Mononuclear cell (primary cell): ENCODE measurements at regions not wholly inside any gene's neighbourhood (a gene's known extent, or its start where the extent isn't known, plus 50 kb on each side); places are given as distances from the start of the nearest gene placed in this dataset.
"Not testable (repeated sequence)": the region's sequence is repeated elsewhere in the genome, so short reads cannot be mapped to it uniquely, and the experiment has no call there.

Experiments used
- H3K27me3 ChIP-seq: 2 replicates; pipeline ENCODE4 v1.6.0; 2011; ENCODE audit warnings: low read length, control low read depth; ENCODE audit not compliant: insufficient read depth
- H3K4me1 ChIP-seq: 2 replicates; pipeline ENCODE4 v1.5.1; 2011; ENCODE audit warnings: mild to moderate bottlenecking, low read length, control low read depth; ENCODE audit not compliant: insufficient read depth
- H3K4me3 ChIP-seq: 2 replicates; pipeline ENCODE4 v1.5.1; 2011; ENCODE audit warnings: mild to moderate bottlenecking, low read length, moderate library complexity
- H3K9me3 ChIP-seq: 2 replicates; pipeline ENCODE4 v1.5.1; 2011; ENCODE audit warnings: low read depth, mild to moderate bottlenecking, control low read depth, low read length

- Histone ChIP-seq H3K9me3 (no peaks in the 10 kb centered on the region), H3K27me3 (peaks cover 3% of the 10 kb centered on the region), H3K4me1 (no peaks in the 10 kb centered on the region), H3K4me3 (no peak overlapping the region)
Measured at GRCh38 chr13:24983094-24983493, 112.8 kb upstream of the PABPC3 start.

GRCh38 chr13:24984134-24984533 is 111.8 kb upstream of the PABPC3 start:
- Histone ChIP-seq H3K9me3 (no peaks in the 10 kb centered on the region), H3K27me3 (peaks cover 8% of the 10 kb centered on the region)

GRCh38 chr13:24985107-24985506 is 110.8 kb upstream of the PABPC3 start:
- Histone ChIP-seq H3K4me3 (no peak overlapping the region), H3K9me3 (no peaks in the 10 kb centered on the region), H3K4me1 (no peaks in the 10 kb centered on the region), H3K27me3 (peaks cover 10% of the 10 kb centered on the region)

More at GRCh38 chr13:24984134-24984533, 111.8 kb upstream of the PABPC3 start:
- Histone ChIP-seq H3K4me1 (no peaks in the 10 kb centered on the region), H3K4me3 (no peak overlapping the region)

- Histone ChIP-seq H3K9me3 (no peaks in the 10 kb centered on the region), H3K27me3 (peaks cover 16% of the 10 kb centered on the region), H3K4me1 (no peaks in the 10 kb centered on the region)
Measured at GRCh38 chr13:24985896-24986295, 110.0 kb upstream of the PABPC3 start.

GRCh38 chr13:24986826-24987225 is 109.1 kb upstream of the PABPC3 start:
- no peak overlapping the region for H3K4me3 ChIP-seq
- no peaks in the 10 kb centered on the region for H3K9me3 ChIP-seq
- no peaks in the 10 kb centered on the region for H3K4me1 ChIP-seq
- H3K27me3 ChIP-seq = peaks cover 16% of the 10 kb centered on the region

More at GRCh38 chr13:24985896-24986295, 110.0 kb upstream of the PABPC3 start:
- H3K4me3 ChIP-seq = no peak overlapping the region

GRCh38 chr13:24989959-24990358 is 106.0 kb upstream of the PABPC3 start:
- H3K4me1 ChIP-seq, H3K4me3 ChIP-seq, H3K9me3 ChIP-seq: not testable (repeated sequence)
- H3K27me3 ChIP-seq = peaks cover 16% of the 10 kb centered on the region

GRCh38 chr13:24992946-24993345 is 103.0 kb upstream of the PABPC3 start:
- not testable (repeated sequence) for H3K9me3 ChIP-seq, H3K4me1 ChIP-seq, H3K4me3 ChIP-seq
- peaks cover 14% of the 10 kb centered on the region for H3K27me3 ChIP-seq

GRCh38 chr13:24995225-24995804 is 100.6 kb upstream of the PABPC3 start:
- Histone ChIP-seq H3K27me3 (peaks cover 6% of the 10 kb centered on the region), H3K4me3 (no peak overlapping the region), H3K9me3 (no peaks in the 10 kb centered on the region), H3K4me1 (no peaks in the 10 kb centered on the region)

- Histone ChIP-seq H3K9me3 (no peaks in the 10 kb centered on the region), H3K4me1 (no peaks in the 10 kb centered on the region), H3K4me3 (no peak overlapping the region), H3K27me3 (peaks cover 4% of the 10 kb centered on the region)
Measured at GRCh38 chr13:24997367-24997967, 98.5 kb upstream of the PABPC3 start.

GRCh38 chr13:24998433-24998832 is 97.5 kb upstream of the PABPC3 start:
- Histone ChIP-seq H3K9me3 (no peaks in the 10 kb centered on the region), H3K4me1 (no peaks in the 10 kb centered on the region), H3K27me3 (peaks cover 6% of the 10 kb centered on the region), H3K4me3 (no peak overlapping the region)

- H3K4me3 ChIP-seq = no peak overlapping the region
- no peaks in the 10 kb centered on the region for H3K9me3 ChIP-seq
- peaks cover 6% of the 10 kb centered on the region for H3K27me3 ChIP-seq
- H3K4me1 ChIP-seq = no peaks in the 10 kb centered on the region
Measured at GRCh38 chr13:25001476-25002206, 94.3 kb upstream of the PABPC3 start.

- not testable (repeated sequence) for H3K9me3 ChIP-seq, H3K4me1 ChIP-seq, H3K4me3 ChIP-seq, H3K27me3 ChIP-seq
Measured at GRCh38 chr13:25002311-25002710, 93.6 kb upstream of the PABPC3 start.

GRCh38 chr13:25004489-25004888 is 91.4 kb upstream of the PABPC3 start:
- not testable (repeated sequence) for H3K4me3 ChIP-seq, H3K4me1 ChIP-seq, H3K27me3 ChIP-seq

GRCh38 chr13:25005050-25005497 is 90.9 kb upstream of the PABPC3 start:
- not testable (repeated sequence) for H3K27me3 ChIP-seq, H3K4me1 ChIP-seq, H3K9me3 ChIP-seq, H3K4me3 ChIP-seq

More at GRCh38 chr13:25004489-25004888, 91.4 kb upstream of the PABPC3 start:
- H3K9me3 ChIP-seq = not testable (repeated sequence)

GRCh38 chr13:25007389-25007788 is 88.5 kb upstream of the PABPC3 start:
- not testable (repeated sequence) for H3K4me1 ChIP-seq, H3K27me3 ChIP-seq, H3K4me3 ChIP-seq, H3K9me3 ChIP-seq
